Endodermal cell (in vitro differentiated cells): ENCODE measurements at regions not wholly inside any gene's neighbourhood (a gene's known extent, or its start where the extent isn't known, plus 50 kb on each side); places are given as distances from the start of the nearest gene placed in this dataset.

Experiments
- DNase-seq: peaks from one replicate; pipeline ENCODE4 v3.0.0-alpha.2; 2017
- H3K27ac ChIP-seq: 2 replicates; pipeline ENCODE4 v1.5.1; 2013; ENCODE audit warnings: mild to moderate bottlenecking, low read depth, low read length, moderate library complexity
- H3K27me3 ChIP-seq: 2 replicates; pipeline ENCODE4 v1.6.1; 2013; ENCODE audit warnings: mild to moderate bottlenecking, low read length, moderate library complexity; ENCODE audit not compliant: insufficient read depth, control insufficient read depth, poor library complexity, severe bottlenecking
- H3K36me3 ChIP-seq: 2 replicates; pipeline ENCODE4 v1.7.0; 2013; ENCODE audit warnings: mild to moderate bottlenecking, low read length, moderate library complexity; ENCODE audit not compliant: control insufficient read depth, insufficient read depth
- H3K4me1 ChIP-seq: one replicate; pipeline ENCODE4 v1.7.0; 2013; ENCODE audit warnings: low read length; ENCODE audit not compliant: control insufficient read depth, insufficient read depth
- H3K4me3 ChIP-seq: 2 replicates; pipeline ENCODE4 v1.5.1; 2013; ENCODE audit warnings: mild to moderate bottlenecking, low read length, moderate library complexity
- H3K9ac ChIP-seq: 2 replicates; pipeline ENCODE4 v1.6.1; 2013; ENCODE audit warnings: mild to moderate bottlenecking, low read length, moderate library complexity; ENCODE audit not compliant: poor library complexity, severe bottlenecking; ENCODE audit errors: extremely low read depth
- H3K9me3 ChIP-seq: 2 replicates; pipeline ENCODE4 v1.6.1; 2013; ENCODE audit warnings: mild to moderate bottlenecking, low read length, moderate library complexity; ENCODE audit not compliant: control insufficient read depth
- H3K27ac Mint-ChIP-seq: 2 replicates; pipeline ENCODE4 v1.8.0; 2020; ENCODE audit warnings: mixed read lengths
- H3K27me3 Mint-ChIP-seq: 2 replicates; pipeline ENCODE4 v1.8.0; 2021; ENCODE audit warnings: mild to moderate bottlenecking, mixed read lengths; ENCODE audit not compliant: insufficient read depth
- H3K36me3 Mint-ChIP-seq: 2 replicates; pipeline ENCODE4 v1.8.0; 2020; ENCODE audit warnings: low read depth, mixed read lengths
- H3K4me1 Mint-ChIP-seq: 2 replicates; pipeline ENCODE4 v1.8.0; 2020; ENCODE audit warnings: mixed read lengths
- H3K4me3 Mint-ChIP-seq: 2 replicates; pipeline ENCODE4 v1.8.0; 2020; ENCODE audit warnings: mild to moderate bottlenecking, moderate library complexity, mixed read lengths
- H3K9me3 Mint-ChIP-seq: 2 replicates; pipeline ENCODE4 v1.8.0; 2020; ENCODE audit warnings: mild to moderate bottlenecking, mixed read lengths
- CTCF ChIP-seq: fragments of 200-600 bp; sonication (generic); conservative IDR thresholded peaks from 2 replicates; pipeline ENCODE4 v1.5.0; 2021; ENCODE audit warnings: antibody characterized with exemption, mild to moderate bottlenecking
- WGBS, 2 experiments: methylation state at CpG; one replicate each; pipeline versions ENCODE4 v1.1.5 to v1.1.7; 2013; ENCODE audit warnings: missing lambda C conversion rate in 2 of 2, mixed read lengths in 1 of 2; ENCODE audit not compliant: insufficient coverage in 1 of 2, insufficient read length in 1 of 2; 5-methylcytosine and 5-hydroxymethylcytosine counted together

DNA sequence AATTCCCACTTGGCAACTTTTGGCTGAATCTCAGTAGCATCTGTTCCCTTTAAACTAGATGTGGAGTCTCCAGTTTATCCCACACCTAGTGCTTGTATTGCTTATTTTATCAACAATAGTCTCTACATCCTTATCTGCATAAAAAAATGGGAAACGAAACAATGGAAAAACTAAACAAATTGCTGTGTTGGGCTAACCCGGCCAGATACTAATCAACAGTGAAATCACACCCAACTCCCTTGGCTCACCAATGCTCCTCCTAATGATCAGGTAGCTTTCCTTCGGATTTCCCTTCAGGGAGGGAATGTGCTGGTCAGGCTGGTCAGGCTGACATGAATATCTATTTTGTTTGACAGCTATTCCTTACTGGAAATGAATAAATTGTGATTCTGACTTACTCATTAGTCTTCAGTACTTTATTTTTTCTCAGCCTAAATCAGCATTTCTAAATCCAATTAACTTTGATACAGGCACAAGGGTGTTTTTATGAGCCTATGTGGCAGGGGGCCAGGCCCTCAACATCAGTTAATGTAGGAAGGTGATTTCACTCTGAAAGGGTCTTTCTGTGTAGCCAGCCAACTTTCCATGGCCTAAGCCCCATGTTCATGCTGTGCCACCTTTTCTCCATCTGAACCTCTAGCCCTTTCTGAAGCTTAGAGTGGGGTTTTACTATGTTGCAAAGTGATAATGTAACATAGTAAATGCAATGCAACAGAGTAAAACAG is 170.5 kb upstream of the NPSR1 start:
- H3K36me3 Mint-ChIP-seq, result no peaks in the 10 kb centered on the region
- H3K4me3 Mint-ChIP-seq, result no peak overlapping the region
- H3K36me3 ChIP-seq, result no peaks in the 10 kb centered on the region

DNA sequence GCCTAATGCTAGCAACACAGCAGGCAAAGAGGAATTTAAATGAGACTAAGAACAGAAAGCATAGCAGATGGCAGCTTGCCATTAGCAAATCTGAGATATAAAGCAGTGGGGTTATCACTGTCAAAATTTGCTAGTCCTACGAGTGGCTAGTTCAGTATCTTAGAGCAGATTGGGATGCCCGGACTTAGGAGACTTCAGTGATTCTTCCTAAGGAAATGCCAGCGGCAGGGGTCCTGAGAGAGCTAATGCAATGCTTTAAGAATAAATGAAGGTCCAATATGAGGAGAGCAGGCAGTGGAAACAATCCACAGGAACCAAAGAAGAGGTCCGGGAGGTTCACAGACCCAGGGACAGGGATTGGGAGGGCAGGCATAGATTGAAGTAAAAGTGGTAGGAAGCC is 169.3 kb upstream of the NPSR1 start:
- Histone ChIP-seq H3K4me1 (no peaks in the 10 kb centered on the region), H3K27ac (no peak overlapping the region), H3K27me3 (no peaks in the 10 kb centered on the region), H3K9me3 (no peaks in the 10 kb centered on the region), H3K9ac (no peak overlapping the region), H3K36me3 (no peaks in the 10 kb centered on the region), H3K4me3 (no peak overlapping the region)
- Mint-ChIP-seq H3K36me3 (no peaks in the 10 kb centered on the region), H3K27me3 (no peaks in the 10 kb centered on the region), H3K4me3 (no peak overlapping the region), H3K27ac (no peak overlapping the region), H3K4me1 (peaks cover 4% of the 10 kb centered on the region), H3K9me3 (no peaks in the 10 kb centered on the region)
- WGBS, 2 experiments, result 84 to 88% methylated on average over 4 of the region's 4 CpGs
- no peak for TF ChIP-seq CTCF
- peak; percentile 58 for DNase-seq

More for the DNA sequence above, 170.5 kb upstream of the NPSR1 start:
- Histone ChIP-seq H3K4me3 (no peak overlapping the region), H3K27me3 (no peaks in the 10 kb centered on the region), H3K9me3 (no peaks in the 10 kb centered on the region), H3K9ac (no peak overlapping the region), H3K27ac (no peak overlapping the region), H3K4me1 (no peaks in the 10 kb centered on the region)
- no peak for DNase-seq
- Mint-ChIP-seq H3K27ac (no peak overlapping the region), H3K27me3 (no peaks in the 10 kb centered on the region), H3K4me1 (peaks cover 4% of the 10 kb centered on the region), H3K9me3 (no peaks in the 10 kb centered on the region)
- WGBS, 2 experiments, result 84 to 100% methylated on average over 1 to 3 of the region's 3 CpGs
- no peak for TF ChIP-seq CTCF

DNA sequence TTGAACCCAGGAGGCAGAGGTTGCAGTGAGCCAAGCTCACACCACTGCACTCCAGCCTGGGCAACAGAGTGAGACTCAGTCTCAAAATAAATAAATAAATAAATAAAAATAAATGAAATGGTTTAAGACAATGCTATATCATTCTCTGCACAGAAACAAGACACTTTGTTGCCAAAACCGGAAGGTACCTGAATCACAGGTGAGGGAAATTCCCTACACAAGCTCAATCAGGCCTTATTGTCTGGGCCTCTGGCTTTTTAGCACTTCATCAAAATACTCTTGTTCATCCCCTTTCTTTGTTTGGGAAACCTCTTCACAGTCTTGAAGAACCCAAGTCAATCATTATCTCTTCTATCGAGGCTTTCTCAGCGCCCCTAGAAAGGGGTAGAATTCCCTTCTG is 166.1 kb upstream of the NPSR1 start:
- TF ChIP-seq CTCF, result no peak
- Histone ChIP-seq H3K36me3 (no peaks in the 10 kb centered on the region), H3K9me3 (no peaks in the 10 kb centered on the region), H3K4me1 (no peaks in the 10 kb centered on the region), H3K27ac (no peak overlapping the region), H3K4me3 (no peak overlapping the region), H3K9ac (no peak overlapping the region), H3K27me3 (no peaks in the 10 kb centered on the region)
- H3K27me3 Mint-ChIP-seq, result no peaks in the 10 kb centered on the region
- H3K4me3 Mint-ChIP-seq, result no peak overlapping the region
- H3K36me3 Mint-ChIP-seq, result no peaks in the 10 kb centered on the region
- 89% methylated on average over 3 of the region's 3 CpGs; no CpG with 5 or more reads in 1 of the 2 experiments for WGBS, 2 experiments
- no peak for DNase-seq
- H3K9me3 Mint-ChIP-seq, result no peaks in the 10 kb centered on the region
- peaks cover 4% of the 10 kb centered on the region for H3K4me1 Mint-ChIP-seq
- H3K27ac Mint-ChIP-seq, result no peak overlapping the region
